GM23338 (cell line): ENCODE measurements at regions not wholly inside any gene's neighbourhood (a gene's known extent, or its start where the extent isn't known, plus 50 kb on each side); places are given as distances from the start of the nearest gene placed in this dataset.
"Not testable (repeated sequence)": the region's sequence is repeated elsewhere in the genome, so short reads cannot be mapped to it uniquely, and the experiment has no call there.

Experiments
- ATAC-seq: fragments of 200-7000 bp; cut with Tn5 transposase; 3 replicates; pipeline ENCODE4 v1.9.1; 2020
- DNase-seq: peaks from one replicate; pipeline ENCODE4 v3.0.0-alpha.2; 2015; ENCODE audit warnings: low spot score
- H2AFZ ChIP-seq: fragments of 200-600 bp; sonication (generic); 2 replicates; pipeline ENCODE4 v1.8.0; 2016; ENCODE audit warnings: antibody characterized with exemption, mild to moderate bottlenecking, moderate library complexity
- H3F3A ChIP-seq: fragments of 200-600 bp; sonication (generic); replicated peaks from 2 replicates; pipeline ENCODE4 v1.8.0; 2017; ENCODE audit warnings: antibody characterized with exemption, mixed run types, low read depth
- H3K27ac ChIP-seq: fragments of 200-600 bp; sonication (generic); 2 replicates; pipeline ENCODE4 v1.6.1; 2016; ENCODE audit warnings: low read depth
- H3K27me3 ChIP-seq: fragments of 200-600 bp; sonication (generic); 2 replicates; pipeline ENCODE4 v1.8.0; 2016; ENCODE audit warnings: mild to moderate bottlenecking, mixed run types, moderate library complexity; ENCODE audit not compliant: insufficient read depth
- H3K36me3 ChIP-seq: fragments of 200-600 bp; sonication (generic); 2 replicates; pipeline ENCODE4 v1.8.0; 2016; ENCODE audit warnings: mild to moderate bottlenecking; ENCODE audit not compliant: insufficient read depth
- H3K4me1 ChIP-seq: fragments of 200-600 bp; sonication (generic); 2 replicates; pipeline ENCODE4 v1.8.0; 2016; ENCODE audit warnings: mild to moderate bottlenecking, moderate library complexity; ENCODE audit not compliant: insufficient read depth
- H3K4me2 ChIP-seq: fragments of 200-600 bp; sonication (generic); 2 replicates; pipeline ENCODE4 v1.7.1; 2017; ENCODE audit warnings: mixed run types
- H3K4me3 ChIP-seq: fragments of 200-600 bp; sonication (generic); 2 replicates; pipeline ENCODE4 v1.6.1; 2016; ENCODE audit warnings: mixed run types
- H3K79me2 ChIP-seq: fragments of 200-600 bp; sonication (generic); replicated peaks from 2 replicates; pipeline ENCODE4 v1.8.0; 2017; ENCODE audit warnings: mild to moderate bottlenecking; ENCODE audit not compliant: insufficient read depth
- H3K9me2 ChIP-seq: fragments of 200-600 bp; sonication (generic); 2 replicates; pipeline ENCODE4 v1.8.0; 2017; ENCODE audit not compliant: insufficient read depth
- H4K20me1 ChIP-seq: fragments of 200-600 bp; sonication (generic); replicated peaks from 2 replicates; pipeline ENCODE4 v1.8.0; 2017; ENCODE audit warnings: mild to moderate bottlenecking; ENCODE audit not compliant: insufficient read depth
- H3K27ac Mint-ChIP-seq: 2 replicates; pipeline ENCODE4 v1.8.0; 2020; ENCODE audit warnings: inconsistent platforms, mild to moderate bottlenecking, moderate library complexity, mixed read lengths
- H3K27me3 Mint-ChIP-seq: 3 replicates; pipeline ENCODE4 v1.8.0; 2022; ENCODE audit warnings: low read depth, mild to moderate bottlenecking, moderate library complexity, mixed read lengths, inconsistent platforms; ENCODE audit not compliant: insufficient read depth, poor library complexity
- H3K36me3 Mint-ChIP-seq: 3 replicates; pipeline ENCODE4 v1.8.0; 2021; ENCODE audit warnings: low read depth, mild to moderate bottlenecking, inconsistent platforms, moderate library complexity, mixed read lengths
- H3K4me1 Mint-ChIP-seq: 3 replicates; pipeline ENCODE4 v1.8.0; 2020; ENCODE audit warnings: mild to moderate bottlenecking, inconsistent platforms, mixed read lengths
- H3K4me3 Mint-ChIP-seq: 3 replicates; pipeline ENCODE4 v1.8.0; 2021; ENCODE audit warnings: moderate library complexity, mild to moderate bottlenecking, inconsistent platforms, mixed read lengths
- H3K9me3 Mint-ChIP-seq: 3 replicates; pipeline ENCODE4 v1.8.0; 2020; ENCODE audit warnings: moderate library complexity, mild to moderate bottlenecking, inconsistent platforms, mixed read lengths
- CREB1 ChIP-seq: fragments of 250-450 bp; sonication (Bioruptor Pico); IDR thresholded peaks from 2 replicates; pipeline ENCODE4 v1.5.0; 2020; ENCODE audit warnings: low read depth, mild to moderate bottlenecking, moderate library complexity
- CTCF ChIP-seq, 2 experiments: fragments of 200-600 bp in 1 of 2; sonication (generic) in 1 of 2; conservative IDR thresholded peaks; 2 replicates each; pipeline versions ENCODE4 v1.5.1 to v1.6.1; 2016 to 2017; ENCODE audit warnings: antibody characterized with exemption in 2 of 2, low read depth in 2 of 2, mild to moderate bottlenecking in 2 of 2, moderate library complexity in 1 of 2
- EZH2 ChIP-seq: fragments of 200-600 bp; sonication (generic); IDR thresholded peaks from one replicate; pipeline ENCODE4 v1.8.0; 2017; ENCODE audit warnings: antibody characterized with exemption, mild to moderate bottlenecking, low read depth; ENCODE audit not compliant: unreplicated experiment
- EZH2phosphoT487 ChIP-seq: fragments of 200-600 bp; sonication (generic); IDR thresholded peaks from one replicate; pipeline ENCODE4 v1.8.1; 2018; ENCODE audit warnings: antibody characterized with exemption; ENCODE audit not compliant: unreplicated experiment
- JUNB ChIP-seq: IDR thresholded peaks from one replicate; pipeline ENCODE4 v1.6.1; 2016; ENCODE audit warnings: antibody characterized with exemption; ENCODE audit not compliant: unreplicated experiment
- NANOG ChIP-seq: IDR thresholded peaks from 2 replicates; pipeline ENCODE4 v1.6.1; 2016; ENCODE audit warnings: antibody characterized with exemption, borderline replicate concordance
- POLR2AphosphoS5 ChIP-seq: IDR thresholded peaks from 2 replicates; pipeline ENCODE4 v1.6.1; 2016; ENCODE audit warnings: antibody characterized with exemption, low read depth
- REST ChIP-seq: IDR thresholded peaks from one replicate; pipeline ENCODE4 v1.6.1; 2018; ENCODE audit warnings: antibody characterized with exemption; ENCODE audit not compliant: unreplicated experiment
- ZNF114 ChIP-seq: fragments of 250-450 bp; sonication (Bioruptor Pico); IDR thresholded peaks from 2 replicates; pipeline ENCODE4 v1.5.0; 2020; ENCODE audit warnings: mild to moderate bottlenecking, moderate library complexity
- ZNF331 ChIP-seq: fragments of 250-450 bp; sonication (Bioruptor Pico); IDR thresholded peaks from 2 replicates; pipeline ENCODE4 v1.5.0; 2020; ENCODE audit warnings: low read depth, mild to moderate bottlenecking, moderate library complexity
- TF ChIP-seq, protein P1 (sequence below): IDR thresholded peaks from 2 replicates; pipeline ENCODE4 v1.6.1; 2016; ENCODE audit warnings: antibody characterized with exemption

DNA sequence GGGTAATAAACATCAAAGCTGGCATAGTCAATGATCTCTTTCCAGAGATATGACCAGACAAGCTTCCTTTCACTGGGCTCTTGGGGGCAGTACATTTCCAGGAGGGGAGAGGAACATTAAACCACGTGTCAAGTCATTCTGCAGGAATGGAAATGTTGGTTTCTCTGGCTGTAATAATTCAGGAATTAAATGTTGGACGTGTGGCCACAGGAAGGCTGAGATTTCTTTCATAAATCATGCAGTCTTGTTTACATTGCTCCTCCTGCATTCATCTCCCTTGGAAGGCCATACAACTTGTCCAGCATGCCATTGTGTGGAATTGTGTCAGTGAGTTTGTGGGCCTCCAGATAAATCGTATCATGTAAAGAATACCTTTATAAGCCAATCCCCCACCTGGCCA lies 259.2 kb downstream of the ADGRL2 start:
- Histone ChIP-seq H3K27me3 (no peaks in the 10 kb centered on the region), H3K4me2 (no peak overlapping the region), H3K36me3 (no peaks in the 10 kb centered on the region), H4K20me1 (no peaks in the 10 kb centered on the region), H3K9me2 (peaks cover 15% of the 10 kb centered on the region), H2AFZ (no peak overlapping the region), H3K79me2 (no peaks in the 10 kb centered on the region), H3F3A (no peaks in the 10 kb centered on the region), H3K27ac (no peak overlapping the region), H3K4me1 (no peaks in the 10 kb centered on the region), H3K4me3 (no peak overlapping the region)
- TF ChIP-seq ZNF331 (CRISPR knock-in tag) (no peak), EZH2 (no peak), CTCF (conservative IDR thresholded peaks at IDR 0.05; ENCODE audit: low read depth in 2 of 2) (peak in 1 of 2 experiments; percentile 29; a peak in 1 of 4 replicates)
- peaks cover 3% of the 10 kb centered on the region for H3K27me3 Mint-ChIP-seq
- no peak overlapping the region for H3K4me3 Mint-ChIP-seq
- DNase-seq: no peak
- peaks cover 8% of the 10 kb centered on the region; the same call in 2 of the 3 replicates for H3K4me1 Mint-ChIP-seq
- H3K27ac Mint-ChIP-seq: no peak overlapping the region
- H3K9me3 Mint-ChIP-seq: no peaks in the 10 kb centered on the region
- ATAC-seq: no peak
- H3K36me3 Mint-ChIP-seq: no peaks in the 10 kb centered on the region

- TF ChIP-seq, protein P1, sequence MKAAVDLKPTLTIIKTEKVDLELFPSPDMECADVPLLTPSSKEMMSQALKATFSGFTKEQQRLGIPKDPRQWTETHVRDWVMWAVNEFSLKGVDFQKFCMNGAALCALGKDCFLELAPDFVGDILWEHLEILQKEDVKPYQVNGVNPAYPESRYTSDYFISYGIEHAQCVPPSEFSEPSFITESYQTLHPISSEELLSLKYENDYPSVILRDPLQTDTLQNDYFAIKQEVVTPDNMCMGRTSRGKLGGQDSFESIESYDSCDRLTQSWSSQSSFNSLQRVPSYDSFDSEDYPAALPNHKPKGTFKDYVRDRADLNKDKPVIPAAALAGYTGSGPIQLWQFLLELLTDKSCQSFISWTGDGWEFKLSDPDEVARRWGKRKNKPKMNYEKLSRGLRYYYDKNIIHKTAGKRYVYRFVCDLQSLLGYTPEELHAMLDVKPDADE: no peak
- TF ChIP-seq ZNF331 (CRISPR knock-in tag) (no peak), ZNF114 (CRISPR knock-in tag) (no peak), CREB1 (no peak), EZH2 (no peak), NANOG (no peak), POLR2AphosphoS5 (no peak), REST (no peak), CTCF (conservative IDR thresholded peaks at IDR 0.05; ENCODE audit: low read depth in 2 of 2) (no peak), EZH2phosphoT487 (no peak), JUNB (no peak)
- H3K27ac Mint-ChIP-seq: no peak overlapping the region
- no peak for ATAC-seq
- H3K4me3 ChIP-seq: no peak overlapping the region
- no peaks in the 10 kb centered on the region for H3K4me1 ChIP-seq
- peaks cover 2% of the 10 kb centered on the region; the same call in 1 of the 3 replicates for H3K4me1 Mint-ChIP-seq
- no peaks in the 10 kb centered on the region for H3K27me3 ChIP-seq
- no peaks in the 10 kb centered on the region for H4K20me1 ChIP-seq
- H3K27me3 Mint-ChIP-seq: peaks cover 3% of the 10 kb centered on the region
- H3K9me2 ChIP-seq: no peaks in the 10 kb centered on the region
- H3K36me3 ChIP-seq: no peaks in the 10 kb centered on the region
- no peaks in the 10 kb centered on the region for H3F3A ChIP-seq
- H2AFZ ChIP-seq: no peak overlapping the region
- no peaks in the 10 kb centered on the region for H3K9me3 Mint-ChIP-seq
- H3K4me3 Mint-ChIP-seq: no peak overlapping the region
- no peaks in the 10 kb centered on the region for H3K79me2 ChIP-seq
- DNase-seq: no peak
- no peak overlapping the region for H3K27ac ChIP-seq
- no peak overlapping the region for H3K4me2 ChIP-seq
- no peaks in the 10 kb centered on the region for H3K36me3 Mint-ChIP-seq
These were observed 256.3 kb downstream of the ADGRL2 start for GRCh38 chr1:82057011-82057410.

- not testable (repeated sequence) for H3K36me3 Mint-ChIP-seq, H3K27me3 Mint-ChIP-seq, H3K4me1 Mint-ChIP-seq
These were observed 254.6 kb downstream of the ADGRL2 start for GRCh38 chr1:82055375-82055774.

More at GRCh38 chr1:82055375-82055774, 254.6 kb downstream of the ADGRL2 start:
- H3K79me2 ChIP-seq, H3K4me2 ChIP-seq, H3K4me3 ChIP-seq, H4K20me1 ChIP-seq, H2AFZ ChIP-seq, H3K27ac Mint-ChIP-seq, ATAC-seq, DNase-seq, H3F3A ChIP-seq, H3K27me3 ChIP-seq, H3K9me3 Mint-ChIP-seq, H3K27ac ChIP-seq, H3K36me3 ChIP-seq, H3K4me1 ChIP-seq, H3K4me3 Mint-ChIP-seq, H3K9me2 ChIP-seq: not testable (repeated sequence)
